Esophagus (tissue), 2 donors: ENCODE measurements at regions not wholly inside any gene's neighbourhood (a gene's known extent, or its start where the extent isn't known, plus 50 kb on each side); places are given as distances from the start of the nearest gene placed in this dataset.
"Not testable (repeated sequence)": the region's sequence is repeated elsewhere in the genome, so short reads cannot be mapped to it uniquely, and the experiment has no call there.

Experiments used
- H3K27ac ChIP-seq, 2 donors: one replicate each; pipeline ENCODE4 v1.5.1; 2013; ENCODE audit warnings: low read depth in 2 of 2, mild to moderate bottlenecking in 2 of 2, inconsistent platforms in 1 of 2, low read length in 1 of 2, moderate library complexity in 1 of 2
- H3K27me3 ChIP-seq, 2 donors: one replicate each; pipeline ENCODE4 v1.6.1; 2013; ENCODE audit warnings: low read length in 2 of 2, control low read depth in 1 of 2, mild to moderate bottlenecking in 1 of 2; ENCODE audit not compliant: insufficient read depth in 2 of 2, control insufficient read depth in 1 of 2
- H3K36me3 ChIP-seq, 2 donors: one replicate each; pipeline ENCODE4 v1.6.1; 2013; ENCODE audit warnings: low read length in 1 of 2; ENCODE audit not compliant: control insufficient read depth in 2 of 2, insufficient read depth in 2 of 2
- H3K4me1 ChIP-seq, 2 donors: one replicate each; pipeline ENCODE4 v1.6.1; 2013; ENCODE audit warnings: low read length in 1 of 2; ENCODE audit not compliant: control insufficient read depth in 2 of 2, insufficient read depth in 2 of 2
- H3K4me3 ChIP-seq, 2 donors: one replicate each; pipeline ENCODE4 v1.5.1; 2013; ENCODE audit warnings: low read length in 2 of 2, mild to moderate bottlenecking in 2 of 2, low read depth in 1 of 2, moderate library complexity in 1 of 2
- H3K9me3 ChIP-seq, 2 donors: one replicate each; pipeline ENCODE4 v1.6.1; 2013; ENCODE audit warnings: mild to moderate bottlenecking in 2 of 2, low read depth in 1 of 2, low read length in 1 of 2, moderate library complexity in 1 of 2; ENCODE audit not compliant: control insufficient read depth in 2 of 2, insufficient read depth in 1 of 2
- WGBS, 2 donors: extraction: QIAGEN DNeasy Blood & Tissue Kit; methylation state at CpG; one replicate each; pipeline ENCODE4 v1.1.7; 2013; 5-methylcytosine and 5-hydroxymethylcytosine counted together
- donor health status: healthy with polysubstance abuse.
- donor health status: Bipolar disorder and iron deficiency.

DNA sequence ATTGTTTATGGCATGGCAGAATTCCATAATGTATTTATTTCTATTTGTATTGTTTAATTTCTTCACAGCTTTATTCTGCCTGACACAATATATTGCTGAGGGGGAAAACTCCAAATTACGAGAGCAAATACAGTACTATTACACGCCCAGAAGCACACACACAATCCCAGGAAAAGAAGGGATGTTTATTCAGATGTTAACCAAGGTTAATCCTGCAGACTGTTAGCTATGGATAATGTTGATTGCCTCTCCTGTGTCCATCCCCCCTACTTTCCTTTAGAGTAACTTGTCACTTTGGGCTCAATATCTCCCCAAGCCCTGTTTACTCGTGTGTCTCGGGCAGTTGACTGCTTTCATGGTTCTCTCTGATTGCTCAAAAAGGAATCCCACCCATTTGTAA is 84.2 kb upstream of the ERCC6L2 start:
- Histone ChIP-seq H3K27me3 (no peaks in the 10 kb centered on the region), H3K4me1 (no peaks in the 10 kb centered on the region), H3K4me3 (no peak overlapping the region), H3K36me3 (no peaks in the 10 kb centered on the region), H3K27ac (no peak overlapping the region), H3K9me3 (no peaks in the 10 kb centered on the region)
- 80 to 81% methylated on average over 4 of the region's 4 CpGs for WGBS, 2 donors

DNA sequence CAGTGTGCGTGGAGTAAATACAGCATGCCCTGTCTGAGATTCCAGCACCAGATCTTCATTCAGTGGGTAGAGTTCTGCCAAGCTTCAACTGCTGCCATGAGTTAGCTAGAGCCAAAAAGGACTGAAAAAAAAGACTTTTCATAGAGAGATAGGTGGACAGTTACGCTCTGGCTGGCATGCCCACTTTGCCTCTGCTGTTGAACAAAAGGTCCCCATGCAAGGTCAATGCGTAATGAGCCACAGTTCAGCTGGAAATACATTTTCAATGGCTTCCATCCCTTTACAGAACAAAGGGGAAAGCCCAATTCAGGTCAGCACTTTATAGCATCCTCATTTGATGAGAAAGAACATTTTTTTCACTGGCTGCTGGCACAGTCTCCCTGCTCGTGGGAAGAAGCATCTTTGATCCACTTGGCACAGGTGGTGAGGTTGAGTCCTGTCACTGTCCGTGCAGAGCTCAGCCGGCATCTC is 86.9 kb upstream of the ERCC6L2 start:
- 69 to 70% methylated on average over 6 of the region's 6 CpGs for WGBS, 2 donors
- Histone ChIP-seq H3K27me3 (no peaks in the 10 kb centered on the region), H3K4me1 (no peaks in the 10 kb centered on the region)

GRCh38 chr9:95788021-95788420 is 87.5 kb upstream of the ERCC6L2 start:
- H3K4me3 ChIP-seq, result no peak overlapping the region
- no peaks in the 10 kb centered on the region for H3K9me3 ChIP-seq
- H3K4me1 ChIP-seq, result no peaks in the 10 kb centered on the region
- no peaks in the 10 kb centered on the region for H3K36me3 ChIP-seq
- H3K27me3 ChIP-seq, result no peaks in the 10 kb centered on the region
- 70 to 81% methylated on average over 7 of the region's 7 CpGs for WGBS, 2 donors
- H3K27ac ChIP-seq, result no peak overlapping the region

More for the DNA sequence above, 86.9 kb upstream of the ERCC6L2 start:
- Histone ChIP-seq H3K4me3 (no peak overlapping the region), H3K9me3 (no peaks in the 10 kb centered on the region), H3K36me3 (no peaks in the 10 kb centered on the region), H3K27ac (no peak overlapping the region)

DNA sequence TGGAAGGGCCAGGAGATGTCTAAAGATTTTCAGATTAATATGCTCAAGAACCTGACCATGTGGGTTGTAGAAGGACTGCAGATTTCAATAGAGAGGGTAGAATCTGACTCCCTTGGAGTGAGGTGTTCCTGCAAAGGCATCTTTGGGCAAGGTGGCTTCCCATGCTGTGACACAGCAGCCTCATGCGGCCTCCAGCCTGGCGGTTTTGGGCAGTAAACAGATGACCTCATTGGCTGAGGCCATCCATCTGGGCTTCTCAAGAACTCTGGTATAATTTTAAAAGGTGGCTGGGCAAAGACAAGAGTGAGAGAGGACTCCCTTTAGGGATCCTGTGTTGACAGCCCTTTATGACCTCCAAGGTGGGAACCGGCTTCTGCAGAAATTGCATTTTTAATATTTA is 90.3 kb upstream of the ERCC6L2 start:
- Histone ChIP-seq H3K4me1 (no peaks in the 10 kb centered on the region), H3K4me3 (no peak overlapping the region), H3K27me3 (no peaks in the 10 kb centered on the region), H3K9me3 (no peaks in the 10 kb centered on the region), H3K36me3 (no peaks in the 10 kb centered on the region), H3K27ac (no peak overlapping the region)
- WGBS, 2 donors, result 92% methylated on average over 3 of the region's 3 CpGs

GRCh38 chr9:95784318-95784717 is 91.2 kb upstream of the ERCC6L2 start:
- no peak overlapping the region for H3K27ac ChIP-seq
- WGBS, 2 donors, result 91 to 94% methylated on average over 25 to 31 of the region's 31 CpGs
- no peak overlapping the region for H3K4me3 ChIP-seq
- no peaks in the 10 kb centered on the region for H3K36me3 ChIP-seq
- H3K27me3 ChIP-seq, result no peaks in the 10 kb centered on the region
- H3K4me1 ChIP-seq, result no peaks in the 10 kb centered on the region
- no peaks in the 10 kb centered on the region for H3K9me3 ChIP-seq

DNA sequence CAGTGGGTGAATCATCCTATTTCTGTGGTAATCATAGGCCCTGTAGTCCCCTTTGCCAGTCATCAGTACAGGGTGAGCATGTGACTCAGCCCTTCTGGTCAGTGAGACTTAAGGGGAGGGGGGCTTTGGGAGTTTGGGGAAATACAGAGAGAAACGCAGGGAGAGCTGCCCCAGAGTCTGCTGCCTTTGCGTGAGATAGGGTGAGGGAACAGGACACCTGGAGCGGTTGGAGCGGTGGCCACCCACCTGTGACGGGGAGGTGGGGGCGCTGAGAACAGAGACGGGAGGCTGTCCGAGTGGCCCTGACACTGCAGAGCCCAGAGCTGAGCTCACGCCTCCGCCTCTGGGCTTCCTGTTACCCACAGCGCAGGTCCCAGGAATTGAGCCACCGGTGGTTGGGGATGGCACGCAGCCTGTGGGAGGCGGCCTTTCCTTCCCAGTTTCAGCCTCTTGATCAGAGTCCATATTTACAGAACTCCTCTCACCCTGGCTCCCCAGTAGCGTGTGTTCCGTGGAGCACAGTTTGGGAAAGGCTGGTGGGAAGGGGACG is 92.0 kb upstream of the ERCC6L2 start:
- Histone ChIP-seq H3K27me3 (no peaks in the 10 kb centered on the region), H3K4me3 (no peak overlapping the region), H3K36me3 (no peaks in the 10 kb centered on the region), H3K27ac (no peak overlapping the region), H3K9me3 (no peaks in the 10 kb centered on the region), H3K4me1 (no peaks in the 10 kb centered on the region)
- 91 to 94% methylated on average over 17 of the region's 17 CpGs for WGBS, 2 donors

GRCh38 chr9:95780751-95781150 is 94.7 kb upstream of the ERCC6L2 start:
- 69 to 81% methylated on average over 6 of the region's 6 CpGs for WGBS, 2 donors
- Histone ChIP-seq H3K4me3 (no peak overlapping the region), H3K9me3 (no peaks in the 10 kb centered on the region), H3K36me3 (no peaks in the 10 kb centered on the region), H3K27ac (no peak overlapping the region), H3K4me1 (no peaks in the 10 kb centered on the region), H3K27me3 (no peaks in the 10 kb centered on the region)

- Histone ChIP-seq H3K4me1 (no peaks in the 10 kb centered on the region), H3K36me3 (no peaks in the 10 kb centered on the region), H3K27ac (no peak overlapping the region), H3K4me3 (no peak overlapping the region), H3K27me3 (no peaks in the 10 kb centered on the region), H3K9me3 (no peaks in the 10 kb centered on the region)
- WGBS, 2 donors, result 88 to 89% methylated on average over 3 of the region's 3 CpGs
Measured at GRCh38 chr9:95780121-95780520, 95.4 kb upstream of the ERCC6L2 start.

GRCh38 chr9:95779597-95779996 is 95.9 kb upstream of the ERCC6L2 start:
- H3K27ac ChIP-seq, H3K4me3 ChIP-seq, H3K36me3 ChIP-seq, H3K4me1 ChIP-seq, H3K9me3 ChIP-seq, H3K27me3 ChIP-seq: not testable (repeated sequence)
- 96 to 98% methylated on average over 7 of the region's 7 CpGs for WGBS, 2 donors

DNA sequence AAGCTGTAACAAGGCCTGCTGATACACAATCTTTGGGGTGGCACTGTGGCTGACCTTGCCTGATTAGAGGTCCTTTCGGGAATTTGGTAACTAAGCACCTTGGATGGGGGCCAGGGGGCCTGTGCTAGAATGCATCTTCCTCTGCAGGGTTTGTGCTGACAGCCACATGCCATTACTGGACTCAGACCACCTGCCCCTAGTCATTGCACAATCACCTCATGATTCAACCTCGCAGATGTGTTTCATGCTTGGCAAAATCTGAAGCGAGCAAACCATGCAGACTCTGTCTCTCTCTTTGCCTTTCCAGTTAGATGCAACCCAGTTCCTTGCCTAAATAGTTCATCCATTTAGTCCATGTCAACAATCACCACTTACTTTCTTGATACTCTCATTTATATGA is 96.5 kb upstream of the ERCC6L2 start:
- Histone ChIP-seq H3K27ac (no peak overlapping the region), H3K36me3 (no peaks in the 10 kb centered on the region)
- WGBS, 2 donors, result 77 to 87% methylated on average over 3 of the region's 3 CpGs

More for the DNA sequence above, 96.5 kb upstream of the ERCC6L2 start:
- Histone ChIP-seq H3K4me1 (no peaks in the 10 kb centered on the region), H3K9me3 (no peaks in the 10 kb centered on the region), H3K4me3 (no peak overlapping the region), H3K27me3 (no peaks in the 10 kb centered on the region)
